ENCODE measurements at regions not wholly inside any gene's neighbourhood (a gene's known extent, or its start where the extent isn't known, plus 50 kb on each side); places are given as distances from the start of the nearest gene placed in this dataset.

- no peak for TF ChIP-seq CTCF (IDR thresholded peaks at IDR 0.05)
- TF ChIP-seq POLR2A (IDR thresholded peaks at IDR 0.05), result no peak
- no peaks in the 10 kb centered on the region for H3K9me3 ChIP-seq
- H3K27ac ChIP-seq, result no peak overlapping the region
- H3K4me1 ChIP-seq, result no peaks in the 10 kb centered on the region
- DNase-seq, result peak in 1 of 3 donors; percentile 14
- H3K4me3 ChIP-seq, result no peak overlapping the region
- H3K36me3 ChIP-seq, result no peaks in the 10 kb centered on the region
- no peaks in the 10 kb centered on the region for H3K27me3 ChIP-seq
Measured at GRCh38 chr2:53217250-53217649, 550.4 kb upstream of the CHAC2 start.

- no peak for DNase-seq
- TF ChIP-seq POLR2A (IDR thresholded peaks at IDR 0.05) (no peak), CTCF (IDR thresholded peaks at IDR 0.05) (no peak)
- H3K9me3 ChIP-seq, result no peaks in the 10 kb centered on the region
- H3K4me1 ChIP-seq, result no peaks in the 10 kb centered on the region
- H3K4me3 ChIP-seq, result no peak overlapping the region
- no peaks in the 10 kb centered on the region for H3K36me3 ChIP-seq
- no peak overlapping the region for H3K27ac ChIP-seq
- H3K27me3 ChIP-seq, result no peaks in the 10 kb centered on the region
Measured at GRCh38 chr2:53216805-53217204, 550.8 kb upstream of the CHAC2 start.

GRCh38 chr2:53212576-53212975, 555.0 kb upstream of the CHAC2 start:
- H3K36me3 ChIP-seq, result no peaks in the 10 kb centered on the region
- H3K27ac ChIP-seq, result no peak overlapping the region
- no peaks in the 10 kb centered on the region for H3K4me1 ChIP-seq
- no peak for DNase-seq
- TF ChIP-seq POLR2A (IDR thresholded peaks at IDR 0.05), result no peak
- TF ChIP-seq CTCF (IDR thresholded peaks at IDR 0.05), result no peak
- H3K9me3 ChIP-seq, result no peaks in the 10 kb centered on the region
- no peaks in the 10 kb centered on the region for H3K27me3 ChIP-seq
- H3K4me3 ChIP-seq, result no peak overlapping the region

GRCh38 chr2:53211201-53211774, 556.3 kb upstream of the CHAC2 start:
- Histone ChIP-seq H3K27me3 (no peaks in the 10 kb centered on the region), H3K27ac (no peak overlapping the region), H3K4me3 (no peak overlapping the region), H3K36me3 (no peaks in the 10 kb centered on the region), H3K4me1 (no peaks in the 10 kb centered on the region), H3K9me3 (no peaks in the 10 kb centered on the region)
- no peak for TF ChIP-seq CTCF (IDR thresholded peaks at IDR 0.05)
- TF ChIP-seq POLR2A (IDR thresholded peaks at IDR 0.05), result no peak
- DNase-seq, result no peak

GRCh38 chr2:53210538-53210937, 557.1 kb upstream of the CHAC2 start:
- TF ChIP-seq CTCF (IDR thresholded peaks at IDR 0.05) (no peak), POLR2A (IDR thresholded peaks at IDR 0.05) (no peak)
- Histone ChIP-seq H3K27me3 (no peaks in the 10 kb centered on the region), H3K9me3 (no peaks in the 10 kb centered on the region), H3K36me3 (no peaks in the 10 kb centered on the region), H3K27ac (no peak overlapping the region), H3K4me3 (no peak overlapping the region), H3K4me1 (no peaks in the 10 kb centered on the region)
- no peak for DNase-seq

All from Peyer's patch (tissue), 4 donors.